Esophagus muscularis mucosa (tissue), 3 donors: ENCODE measurements at regions not wholly inside any gene's neighbourhood (a gene's known extent, or its start where the extent isn't known, plus 50 kb on each side); places are given as distances from the start of the nearest gene placed in this dataset.

Source experiments
- CTCF ChIP-seq, 3 experiments: fragments of 200-600 bp in 2 of 3; fragments of 450-650 bp in 1 of 3; sonication (generic) in 2 of 3; IDR thresholded peaks; one replicate each; pipeline ENCODE4 v1.5.1; 2017 to 2019; ENCODE audit warnings: antibody characterized with exemption in 3 of 3, mild to moderate bottlenecking in 2 of 3, moderate library complexity in 1 of 3
- POLR2A ChIP-seq: fragments of 450-650 bp; IDR thresholded peaks from one replicate; pipeline ENCODE4 v1.6.1; 2017; ENCODE audit warnings: antibody characterized with exemption, moderate library complexity, mild to moderate bottlenecking, low read depth
- POLR2AphosphoS5 ChIP-seq, 2 donors: sonication (generic); formaldehyde crosslinking; IDR thresholded peaks; one replicate each; pipeline ENCODE4 v1.6.1; 2017; ENCODE audit warnings: antibody characterized with exemption in 2 of 2

DNA sequence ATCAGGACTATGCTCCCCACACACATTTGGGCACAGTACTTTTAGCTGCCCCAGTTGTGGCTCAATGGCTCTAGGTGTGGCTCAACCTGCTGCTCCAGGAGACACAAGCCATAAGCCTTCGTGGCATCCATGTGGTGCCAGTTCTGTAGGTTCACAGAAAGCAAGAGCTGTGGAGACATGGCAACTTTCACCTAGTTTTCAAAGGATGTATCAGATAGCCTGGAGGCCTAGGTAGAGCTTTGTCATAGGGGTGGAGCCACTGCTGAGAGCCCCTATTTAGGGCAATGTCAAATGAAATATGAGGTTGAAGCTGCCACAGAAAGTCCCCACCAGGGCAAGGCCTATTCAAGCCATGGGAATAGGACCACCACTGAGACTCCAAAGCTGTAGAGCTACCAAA, 210.5 kb downstream of the LMO4 start:
- no peak for TF ChIP-seq CTCF (IDR thresholded peaks at IDR 0.05)
- no peak for TF ChIP-seq POLR2A
- no peak for TF ChIP-seq POLR2AphosphoS5 (IDR thresholded peaks at IDR 0.05)
